H1 (cell line): ENCODE measurements at regions not wholly inside any gene's neighbourhood (a gene's known extent, or its start where the extent isn't known, plus 50 kb on each side); places are given as distances from the start of the nearest gene placed in this dataset.

Experiments
- CTCF ChIA-PET: fragments of 300-600 bp; sonication (Branson Sonifier 250); formaldehyde crosslinking; loops from one replicate; lab custom pipeline; 2021; ENCODE audit not compliant: partially characterized antibody; lab: Charles Lee
- POLR2A ChIA-PET: fragments of 300-600 bp; sonication (Branson Sonifier 250); formaldehyde crosslinking; loops from one replicate; lab custom pipeline; 2021; ENCODE audit warnings: inconsistent platforms; ENCODE audit not compliant: partially characterized antibody; lab: Charles Lee
- DNase-seq, 2 experiments: peaks; one replicate each; pipeline versions ENCODE4 v3.0.0 to v3.0.0-alpha.2; 2010 to 2022; ENCODE audit warnings: low spot score in 2 of 2, low read depth in 1 of 2, mixed read lengths in 1 of 2
- FAIRE-seq: peaks from 2 replicates; lab custom pipeline; 2011; peaks lifted over from hg19 to GRCh38; lab: Jason Lieb, UNC
- H2AFZ ChIP-seq: 2 replicates; pipeline ENCODE4 v1.8.1; 2012; ENCODE audit warnings: low read length, inconsistent platforms
- H2AK5ac ChIP-seq: 2 replicates; pipeline ENCODE4 v1.6.1; 2013; ENCODE audit warnings: low read depth, low read length
- H2BK120ac ChIP-seq: replicated peaks from 2 replicates; pipeline ENCODE3; 2013; ENCODE audit warnings: low read depth, low read length, inconsistent platforms
- H2BK12ac ChIP-seq: 2 replicates; pipeline ENCODE4 v1.6.1; 2013; ENCODE audit warnings: low read depth, low read length
- H2BK15ac ChIP-seq: 2 replicates; pipeline ENCODE4 v1.6.1; 2013; ENCODE audit warnings: low read length
- H2BK20ac ChIP-seq: 2 replicates; pipeline ENCODE4 v1.6.1; 2013; ENCODE audit warnings: low read length
- H2BK5ac ChIP-seq: 2 replicates; pipeline ENCODE4 v1.6.1; 2013; ENCODE audit warnings: low read depth, low read length
- H3K14ac ChIP-seq: 2 replicates; pipeline ENCODE4 v1.6.1; 2013; ENCODE audit warnings: inconsistent platforms; ENCODE audit not compliant: insufficient read length
- H3K18ac ChIP-seq: 2 replicates; pipeline ENCODE4 v1.6.1; 2013; ENCODE audit warnings: low read length; ENCODE audit errors: extremely low read depth
- H3K23ac ChIP-seq: 2 replicates; pipeline ENCODE4 v1.6.1; 2013; ENCODE audit warnings: inconsistent platforms; ENCODE audit not compliant: insufficient read length
- H3K23me2 ChIP-seq: 2 replicates; pipeline ENCODE4 v1.6.1; 2013; ENCODE audit warnings: low read depth, low read length
- H3K27ac ChIP-seq: 2 replicates; pipeline ENCODE4 v1.6.1; 2011; ENCODE audit warnings: low read depth, low read length, inconsistent platforms
- H3K27me3 ChIP-seq, 4 experiments: replicated peaks in 1 of 4; 1 replicate in 1 of 4; 2 replicates in 3 of 4; pipeline versions ENCODE4 v1.6.1 to v1.8.1; 2011 to 2013; ENCODE audit warnings: low read length in 3 of 4, mild to moderate bottlenecking in 3 of 4, inconsistent platforms in 2 of 4, mixed read lengths in 2 of 4, moderate library complexity in 1 of 4; ENCODE audit not compliant: control insufficient read depth in 3 of 4, insufficient read depth in 3 of 4; ENCODE audit errors: extremely low read depth in 1 of 4
- H3K36me3 ChIP-seq, 4 experiments: 2 replicates each; pipeline versions ENCODE4 v1.6.1 to v1.8.1; 2011 to 2013; ENCODE audit warnings: mild to moderate bottlenecking in 4 of 4, low read length in 3 of 4, moderate library complexity in 2 of 4, control low read depth in 1 of 4, inconsistent platforms in 1 of 4; ENCODE audit not compliant: insufficient read depth in 4 of 4, control insufficient read depth in 2 of 4
- H3K4ac ChIP-seq: replicated peaks from 2 replicates; pipeline ENCODE3; 2013; ENCODE audit warnings: low read length, low read depth, mixed read lengths, inconsistent platforms; ENCODE audit not compliant: insufficient read length
- H3K4me1 ChIP-seq, 4 experiments: replicated peaks in 1 of 4; 1 replicate in 1 of 4; 2 replicates in 3 of 4; pipeline versions ENCODE4 v1.6.1 to v1.8.1; 2011 to 2013; ENCODE audit warnings: low read length in 3 of 4, inconsistent platforms in 2 of 4, mixed read lengths in 1 of 4; ENCODE audit not compliant: insufficient read depth in 4 of 4, control insufficient read depth in 3 of 4
- H3K4me2 ChIP-seq, 2 experiments: 2 replicates each; pipeline versions ENCODE4 v1.6.1 to v1.8.1; 2011 to 2013; ENCODE audit warnings: low read depth in 2 of 2, low read length in 2 of 2, control low read depth in 1 of 2, inconsistent platforms in 1 of 2, mild to moderate bottlenecking in 1 of 2; ENCODE audit not compliant: insufficient read depth in 1 of 2
- H3K4me3 ChIP-seq, 4 experiments: fragments of 200-600, 300-600 bp in 1 of 4; sonication (generic), shearing (Covaris generic), sonication (Bioruptor Twin) in 1 of 4; 2 replicates each; pipeline versions ENCODE4 v1.5.1 to v1.8.1; 2011 to 2016; ENCODE audit warnings: low read length in 4 of 4, low read depth in 3 of 4, control low read depth in 2 of 4, inconsistent platforms in 2 of 4, mild to moderate bottlenecking in 2 of 4, mixed read lengths in 1 of 4, moderate library complexity in 1 of 4; ENCODE audit not compliant: insufficient read depth in 2 of 4; ENCODE audit errors: extremely low read depth in 1 of 4
- H3K56ac ChIP-seq: replicated peaks from 2 replicates; pipeline ENCODE3; 2013; ENCODE audit warnings: low read depth, mild to moderate bottlenecking, mixed read lengths, low read length, inconsistent platforms; ENCODE audit not compliant: insufficient read length
- H3K79me1 ChIP-seq: 2 replicates; pipeline ENCODE4 v1.6.1; 2013; ENCODE audit warnings: low read depth, low read length, control low read depth
- H3K79me2 ChIP-seq, 2 experiments: 2 replicates each; pipeline versions ENCODE4 v1.6.1 to v1.8.1; 2012 to 2013; ENCODE audit warnings: low read length in 2 of 2, mild to moderate bottlenecking in 2 of 2, inconsistent platforms in 1 of 2; ENCODE audit not compliant: insufficient read depth in 2 of 2, control insufficient read depth in 1 of 2
- H3K9ac ChIP-seq, 4 experiments: replicated peaks in 1 of 4; 1 replicate in 1 of 4; 2 replicates in 3 of 4; pipeline versions ENCODE4 v1.6.1 to v1.8.1; 2011 to 2013; ENCODE audit warnings: low read depth in 3 of 4, low read length in 3 of 4, control low read depth in 2 of 4, mild to moderate bottlenecking in 2 of 4, moderate library complexity in 2 of 4, inconsistent platforms in 1 of 4; ENCODE audit errors: extremely low read depth in 1 of 4
- H3K9me3 ChIP-seq, 2 experiments: 2 replicates each; pipeline versions ENCODE4 v1.6.1 to v1.8.1; 2012 to 2013; ENCODE audit warnings: mild to moderate bottlenecking in 2 of 2, moderate library complexity in 2 of 2, control low read depth in 1 of 2, inconsistent platforms in 1 of 2, low read depth in 1 of 2, low read length in 1 of 2, mixed read lengths in 1 of 2; ENCODE audit not compliant: insufficient read depth in 2 of 2
- H4K20me1 ChIP-seq, 2 experiments: replicated peaks in 1 of 2; 2 replicates each; pipeline versions ENCODE3 to v1.8.1; 2011 to 2013; ENCODE audit warnings: inconsistent platforms in 2 of 2, low read length in 2 of 2, mild to moderate bottlenecking in 1 of 2; ENCODE audit not compliant: insufficient read depth in 2 of 2, control insufficient read depth in 1 of 2
- H4K5ac ChIP-seq: 2 replicates; pipeline ENCODE4 v1.6.1; 2013; ENCODE audit warnings: low read length, low read depth, mixed read lengths, inconsistent platforms; ENCODE audit not compliant: insufficient read length
- H4K8ac ChIP-seq: 2 replicates; pipeline ENCODE4 v1.8.0; 2013; ENCODE audit warnings: mild to moderate bottlenecking, moderate library complexity, low read length, inconsistent platforms; ENCODE audit not compliant: insufficient read depth; ENCODE audit errors: extremely low read depth
- H4K91ac ChIP-seq: replicated peaks from 2 replicates; pipeline ENCODE3; 2013; ENCODE audit warnings: low read length, mixed read lengths, inconsistent platforms; ENCODE audit not compliant: insufficient read length
- CEBPB ChIP-seq: IDR thresholded peaks from 2 replicates; pipeline ENCODE4 v1.6.1; 2012; ENCODE audit warnings: low read depth, low read length
- CREB1 ChIP-seq: IDR thresholded peaks from 2 replicates; pipeline ENCODE4 v1.6.1; 2012; ENCODE audit warnings: inconsistent platforms
- E2F6 ChIP-seq: IDR thresholded peaks from 2 replicates; pipeline ENCODE4 v1.6.1; 2012; ENCODE audit warnings: inconsistent platforms
- PHF8 ChIP-seq: fragments of 200-600 bp; sonication (generic); conservative IDR thresholded peaks from 2 replicates; pipeline ENCODE4 v1.7.1; 2012; ENCODE audit warnings: low read depth, mild to moderate bottlenecking, inconsistent platforms, low read length, moderate library complexity
- TBP ChIP-seq: IDR thresholded peaks from 2 replicates; pipeline ENCODE4 v1.6.1; 2011; ENCODE audit warnings: low read depth, low read length, improper control_type of control experiment
- ZNF274 ChIP-seq: IDR thresholded peaks from 2 replicates; pipeline ENCODE4 v1.7.0; 2012; ENCODE audit warnings: low read length, borderline replicate concordance; ENCODE audit errors: extremely low read depth
- WGBS, 2 experiments: shearing (Covaris generic) in 1 of 2; methylation state at CpG; one replicate each; pipeline versions ENCODE4 v1.1.6 to v1.1.7; 2013 to 2015; ENCODE audit warnings: low lambda C conversion rate in 2 of 2, mixed read lengths in 2 of 2, inconsistent platforms in 1 of 2, low coverage in 1 of 2, missing lambda C conversion rate in 1 of 2; ENCODE audit not compliant: insufficient replicate concordance in 2 of 2, insufficient coverage in 1 of 2, insufficient read length in 1 of 2; ENCODE audit errors: extremely low coverage in 1 of 2, missing lambda C conversion rate in 1 of 2; 5-methylcytosine and 5-hydroxymethylcytosine counted together

- H2BK120ac ChIP-seq: no peak overlapping the region
- no peak overlapping the region for H3K9ac ChIP-seq
- H2BK20ac ChIP-seq: no peak overlapping the region
- no peak overlapping the region for H2AK5ac ChIP-seq
- DNase-seq (no peak), FAIRE-seq (no peak)
- no peak for TF ChIP-seq E2F6
- no peak for TF ChIP-seq CREB1
- no peak for TF ChIP-seq CEBPB
- no peak for TF ChIP-seq TBP
- TF ChIP-seq PHF8: no peak
- TF ChIP-seq ZNF274: no peak
- no peak overlapping the region for H3K4ac ChIP-seq
- H3K27me3 ChIP-seq: no peaks in the 10 kb centered on the region
- no peaks in the 10 kb centered on the region for H3K79me2 ChIP-seq
- H4K8ac ChIP-seq: no peak overlapping the region
- H3K14ac ChIP-seq: no peak overlapping the region
- H3K79me1 ChIP-seq: no peaks in the 10 kb centered on the region
- no peak overlapping the region for H2AFZ ChIP-seq
- H2BK12ac ChIP-seq: no peak overlapping the region
- no peak overlapping the region for H3K27ac ChIP-seq
- H2BK15ac ChIP-seq: no peak overlapping the region
- no peaks in the 10 kb centered on the region for H3K9me3 ChIP-seq
- ChIA-PET POLR2A (no interaction called here), CTCF (interaction anchor here (1.1 to 1.2 kb wide), 2 partner anchors 135 to 141 kb away, joined by 3 read pairs; no protein-coding TSS in a partner anchor)
- no peaks in the 10 kb centered on the region for H3K36me3 ChIP-seq
- no peaks in the 10 kb centered on the region for H3K23me2 ChIP-seq
- H3K4me2 ChIP-seq: no peak overlapping the region
- H4K20me1 ChIP-seq: no peaks in the 10 kb centered on the region
- H3K56ac ChIP-seq: no peak overlapping the region
- H3K18ac ChIP-seq: no peak overlapping the region
- no peak overlapping the region for H3K23ac ChIP-seq
- H3K4me1 ChIP-seq: peaks cover 0 to 3% (median under 1%) of the 10 kb centered on the region in 4 experiments; a peak in 2 of 7 replicates
- no peak overlapping the region for H3K4me3 ChIP-seq
- H4K91ac ChIP-seq: no peak overlapping the region
- H2BK5ac ChIP-seq: no peak overlapping the region
- no peak overlapping the region for H4K5ac ChIP-seq
- 95% methylated on average over 1 of the region's 1 CpG; no CpG with 5 or more reads in 1 of the 2 experiments for WGBS, 2 experiments
These were observed 441.0 kb upstream of the NFE2L3 start for GRCh38 chr7:25710959-25711358.
